T47D (cell line): ENCODE measurements at regions not wholly inside any gene's neighbourhood (a gene's known extent, or its start where the extent isn't known, plus 50 kb on each side); places are given as distances from the start of the nearest gene placed in this dataset.
"Not testable (repeated sequence)": the region's sequence is repeated elsewhere in the genome, so short reads cannot be mapped to it uniquely, and the experiment has no call there.

Experiments used
- DNase-seq, 2 experiments: peaks; one replicate each; pipeline versions ENCODE4 v3.0.0 to v3.0.0-alpha.2; 2011 to 2012; ENCODE audit warnings: low read depth in 1 of 2, low spot score in 1 of 2
- JUND ChIP-seq: IDR thresholded peaks from 2 replicates; pipeline ENCODE4 v1.6.1; 2012; ENCODE audit warnings: low read depth
- in situ Hi-C: cut with HindIII; loops from 2 replicates; pipeline ENCODE4 v1.10.0; 2016; ENCODE audit warnings: low sequenced_read_pairs, low pct_unique_long_range_greater_than_20kb

- no peak for DNase-seq
- in situ Hi-C loops: no loop called here
- TF ChIP-seq JUND: no peak
These were observed 326.4 kb upstream of the IGF1R start for GRCh38 chr15:98321896-98322295.

- TF ChIP-seq JUND: no peak
- in situ Hi-C loops: no loop called here
- DNase-seq: no peak
These were observed 325.8 kb upstream of the IGF1R start for GRCh38 chr15:98322581-98322980.

GRCh38 chr15:98324341-98324970 lies 323.9 kb upstream of the IGF1R start:
- no peak for TF ChIP-seq JUND
- in situ Hi-C loops: no loop called here
- DNase-seq: no peak

DNA sequence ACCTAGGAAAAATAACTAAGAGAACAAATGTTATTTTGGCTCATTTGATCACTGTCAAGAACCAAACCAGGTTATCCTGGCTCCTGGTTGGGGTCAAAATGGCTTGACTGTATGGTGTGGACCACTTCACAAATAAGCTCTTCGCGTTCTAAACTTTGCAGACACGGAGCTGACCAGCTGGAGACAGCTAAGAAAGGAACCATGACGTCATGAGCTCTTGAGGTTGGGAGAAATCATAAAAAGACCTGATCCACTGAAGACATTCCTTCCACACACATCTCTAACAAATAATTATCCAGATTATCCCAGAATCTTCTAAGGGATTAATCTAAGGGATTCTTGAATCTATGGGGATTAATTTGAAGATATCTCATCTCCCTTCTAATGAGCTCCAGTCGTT lies 321.5 kb upstream of the IGF1R start:
- no peak for TF ChIP-seq JUND
- in situ Hi-C loops: no loop called here
- DNase-seq: no peak

DNA sequence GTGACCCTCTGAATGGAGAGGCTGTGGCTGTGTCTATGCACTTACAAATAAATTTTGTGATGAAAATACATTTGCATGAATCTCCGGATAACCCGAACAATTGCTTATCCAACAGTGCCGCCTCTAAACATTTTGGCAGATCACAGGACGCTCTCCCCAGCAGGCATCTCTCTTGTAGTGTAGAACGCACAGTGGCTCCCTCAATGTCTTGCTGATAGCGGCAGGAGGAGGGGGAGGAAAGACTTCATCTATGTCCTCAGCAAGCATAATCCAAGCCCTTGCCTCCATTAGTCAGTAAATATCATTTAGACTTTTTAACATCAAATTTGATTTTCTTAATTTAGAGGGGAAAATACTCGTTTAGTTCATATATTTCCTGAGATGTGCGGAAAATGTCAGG lies 318.1 kb upstream of the IGF1R start:
- no peak for TF ChIP-seq JUND
- in situ Hi-C loops: no loop called here
- no peak for DNase-seq

DNA sequence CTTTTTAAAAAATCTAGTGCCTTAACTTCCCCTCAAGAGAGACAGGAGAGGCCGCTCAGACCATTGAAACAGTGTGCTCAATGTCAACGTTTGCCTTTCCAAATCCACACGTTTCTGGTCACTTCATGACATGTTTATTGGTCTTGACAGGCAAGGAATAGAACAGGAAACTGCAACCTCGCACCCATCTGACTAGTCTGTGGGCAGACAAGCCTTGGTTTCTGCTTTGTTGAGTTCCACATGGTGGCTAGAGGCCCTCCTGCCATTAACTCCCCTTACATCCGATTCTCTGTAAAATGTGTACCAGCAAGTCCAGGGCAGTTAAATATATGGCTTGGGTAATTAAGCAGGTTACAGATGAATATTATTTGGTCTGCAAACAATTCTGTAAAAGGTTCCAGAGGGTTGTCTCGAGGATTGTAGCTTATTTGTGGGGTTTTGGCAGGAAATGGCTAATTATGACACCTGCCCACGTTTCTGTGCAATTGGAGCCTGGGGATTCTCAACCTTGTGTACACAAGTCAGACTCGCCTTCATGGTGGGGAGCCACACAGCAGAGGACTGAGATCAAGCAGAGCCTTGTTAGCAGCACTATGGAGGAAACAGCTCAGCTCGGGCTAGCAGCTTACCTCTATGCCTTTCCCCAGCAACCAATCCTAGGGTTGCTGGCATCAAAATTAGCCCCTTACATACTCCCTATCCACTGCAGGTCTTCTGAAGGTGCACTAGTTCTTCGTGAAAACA lies 317.5 kb upstream of the IGF1R start:
- no peak for DNase-seq
- TF ChIP-seq JUND: no peak
- in situ Hi-C loops: no loop called here

DNA sequence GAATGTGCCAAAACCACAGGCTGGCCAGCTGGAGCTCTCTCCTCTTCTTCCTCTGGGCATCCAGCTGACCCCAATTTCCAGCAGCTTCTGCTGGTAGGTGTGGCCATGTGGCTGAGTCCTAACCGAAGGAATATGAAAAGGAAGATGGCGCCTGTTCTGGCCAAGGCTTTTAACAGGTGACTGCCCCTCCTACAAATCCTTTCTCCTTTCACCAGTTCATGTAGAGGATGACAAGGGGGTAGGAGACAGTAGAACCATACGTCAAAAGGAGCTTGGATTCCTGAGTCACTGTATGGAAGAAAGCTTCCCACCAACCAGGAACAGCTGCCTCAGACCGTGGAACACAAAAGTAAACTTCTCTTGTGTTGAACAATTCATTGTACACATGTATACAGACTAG lies 316.7 kb upstream of the IGF1R start:
- no peak for TF ChIP-seq JUND
- DNase-seq: no peak
- in situ Hi-C loops: no loop called here

GRCh38 chr15:98333251-98333650 lies 315.1 kb upstream of the IGF1R start:
- in situ Hi-C loops: no loop called here
- DNase-seq: no peak
- TF ChIP-seq JUND: no peak

DNA sequence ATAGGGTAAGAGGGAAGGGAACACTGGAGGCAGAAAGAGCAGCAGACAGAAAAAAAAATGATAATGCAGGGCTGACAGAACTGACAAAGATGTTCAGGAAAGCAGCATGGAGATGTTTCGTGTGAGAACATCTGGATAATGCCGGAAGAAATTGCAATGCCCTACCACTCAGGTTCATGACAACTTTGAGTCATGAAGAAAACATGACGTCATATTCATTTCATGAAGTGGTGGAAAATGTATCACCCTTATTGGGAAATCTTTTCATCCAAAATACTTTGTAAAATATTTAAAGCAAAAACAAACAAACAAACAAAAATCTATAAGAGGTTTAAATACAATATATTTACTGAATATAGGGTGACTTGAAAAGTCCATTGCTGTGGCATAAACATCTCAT lies 305.4 kb upstream of the IGF1R start:
- in situ Hi-C loops: no loop called here
- DNase-seq: no peak
- no peak for TF ChIP-seq JUND

- no peak for DNase-seq
- in situ Hi-C loops: no loop called here
These were observed 303.7 kb upstream of the IGF1R start for GRCh38 chr15:98344591-98344990.

DNA sequence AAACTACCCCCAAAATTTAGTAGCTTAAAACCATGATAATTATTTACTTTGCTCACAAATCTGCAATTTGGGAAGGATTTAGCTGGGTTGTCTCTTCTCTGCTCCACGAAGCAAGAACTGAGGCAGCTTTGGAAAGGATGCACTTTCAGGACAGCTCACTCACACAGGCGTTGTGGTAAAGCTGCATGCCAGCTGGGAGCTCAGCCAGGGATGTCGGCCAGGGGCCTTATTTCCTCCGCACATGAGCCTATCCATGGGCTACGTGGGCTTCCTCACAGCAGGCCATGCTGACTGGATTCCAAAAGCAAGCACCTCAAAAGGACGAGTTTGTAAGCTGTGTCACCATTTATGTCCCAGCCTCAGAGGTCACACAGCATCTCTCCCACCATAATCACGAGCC lies 301.3 kb upstream of the IGF1R start:
- DNase-seq: no peak
- in situ Hi-C loops: no loop called here
- TF ChIP-seq JUND: no peak

More at GRCh38 chr15:98344591-98344990, 303.7 kb upstream of the IGF1R start:
- TF ChIP-seq JUND: no peak

DNA sequence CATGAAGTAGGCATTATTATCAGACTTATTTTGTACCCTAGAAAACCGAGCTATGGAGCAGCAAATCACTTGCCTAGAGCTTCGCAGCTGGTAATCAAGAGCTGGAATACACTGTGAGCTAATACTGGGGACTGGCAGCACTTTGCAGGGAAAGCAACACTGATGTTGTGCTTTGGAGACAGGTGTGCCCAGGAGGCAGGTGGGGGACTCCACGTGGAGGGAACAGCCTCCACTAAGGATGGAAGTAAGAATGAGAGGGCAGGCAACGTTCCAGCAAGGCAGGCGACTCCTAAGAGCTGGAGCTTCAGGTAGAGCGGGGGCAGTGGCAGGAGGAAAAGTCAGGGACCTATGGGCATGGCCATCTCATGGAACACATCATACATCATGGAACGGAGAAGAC lies 300.5 kb upstream of the IGF1R start:
- TF ChIP-seq JUND: no peak
- in situ Hi-C loops: no loop called here
- DNase-seq: no peak

DNA sequence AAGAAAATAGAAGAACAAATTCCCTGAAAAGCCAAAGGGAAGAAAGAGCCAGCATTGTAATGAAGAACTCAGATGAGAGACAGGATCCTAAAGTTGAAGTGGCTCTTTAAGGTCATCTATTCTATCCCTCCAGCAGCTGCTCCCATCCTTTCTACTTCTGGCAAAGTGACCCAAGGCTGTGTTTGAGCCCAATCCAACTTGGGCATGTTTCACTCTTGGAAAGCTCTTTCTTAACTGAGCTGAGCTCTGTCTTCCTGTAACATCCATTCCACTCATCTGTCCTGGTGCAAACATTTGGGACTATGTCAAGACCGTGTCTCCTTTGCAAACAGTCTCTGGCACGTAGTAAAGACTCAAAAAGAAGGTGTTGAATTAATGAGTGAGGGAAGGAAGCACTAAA lies 298.1 kb upstream of the IGF1R start:
- in situ Hi-C loops: no loop called here
- no peak for TF ChIP-seq JUND

GRCh38 chr15:98358274-98358673 lies 290.1 kb upstream of the IGF1R start:
- in situ Hi-C loops: not testable (repeated sequence)

More for the DNA sequence above, 298.1 kb upstream of the IGF1R start:
- DNase-seq: no peak

More at GRCh38 chr15:98358274-98358673, 290.1 kb upstream of the IGF1R start:
- DNase-seq: not testable (repeated sequence)
